Stimulated activated CD8-positive, alpha-beta memory T cell treated with anti-CD3 and anti-CD28 coated beads, Interleukin-4, amount 100 ng/mL, for 48 hours (primary cell): ENCODE measurements at regions not wholly inside any gene's neighbourhood (a gene's known extent, or its start where the extent isn't known, plus 50 kb on each side); places are given as distances from the start of the nearest gene placed in this dataset.
"Not testable (repeated sequence)": the region's sequence is repeated elsewhere in the genome, so short reads cannot be mapped to it uniquely, and the experiment has no call there.

Experiments
- DNase-seq: peaks from one replicate; pipeline ENCODE4 v3.0.0-alpha.2; 2020

GRCh38 chr1:173344034-173344743, 132.9 kb upstream of the PRDX6 start:
- DNase-seq, result no peak

GRCh38 chr1:173347282-173347818, 129.8 kb upstream of the PRDX6 start:
- no peak for DNase-seq

DNA sequence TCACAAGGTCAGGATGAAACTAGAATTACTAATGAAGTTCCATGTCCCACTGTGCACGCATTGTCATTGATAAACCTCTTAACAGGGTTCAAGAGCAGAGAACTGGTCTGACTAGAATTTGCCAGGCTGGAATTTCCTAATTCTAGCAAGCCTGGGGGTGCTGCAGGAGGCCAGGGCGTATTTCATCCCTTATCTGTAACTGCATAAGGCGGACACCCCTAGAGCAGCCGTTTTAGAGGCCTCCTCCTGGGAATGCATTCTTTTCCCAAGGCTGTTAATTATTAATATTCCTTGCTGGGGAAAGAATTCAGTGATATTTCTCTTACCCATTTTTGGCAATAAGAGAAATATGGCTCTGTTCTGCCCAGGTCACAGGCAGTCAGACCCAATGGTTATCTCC, 124.5 kb upstream of the PRDX6 start:
- DNase-seq, result not testable (repeated sequence)

- no peak for DNase-seq
These were observed 123.8 kb upstream of the PRDX6 start for GRCh38 chr1:173353350-173353749.

- no peak for DNase-seq
These were observed 122.2 kb upstream of the PRDX6 start for GRCh38 chr1:173354937-173355280.

DNA sequence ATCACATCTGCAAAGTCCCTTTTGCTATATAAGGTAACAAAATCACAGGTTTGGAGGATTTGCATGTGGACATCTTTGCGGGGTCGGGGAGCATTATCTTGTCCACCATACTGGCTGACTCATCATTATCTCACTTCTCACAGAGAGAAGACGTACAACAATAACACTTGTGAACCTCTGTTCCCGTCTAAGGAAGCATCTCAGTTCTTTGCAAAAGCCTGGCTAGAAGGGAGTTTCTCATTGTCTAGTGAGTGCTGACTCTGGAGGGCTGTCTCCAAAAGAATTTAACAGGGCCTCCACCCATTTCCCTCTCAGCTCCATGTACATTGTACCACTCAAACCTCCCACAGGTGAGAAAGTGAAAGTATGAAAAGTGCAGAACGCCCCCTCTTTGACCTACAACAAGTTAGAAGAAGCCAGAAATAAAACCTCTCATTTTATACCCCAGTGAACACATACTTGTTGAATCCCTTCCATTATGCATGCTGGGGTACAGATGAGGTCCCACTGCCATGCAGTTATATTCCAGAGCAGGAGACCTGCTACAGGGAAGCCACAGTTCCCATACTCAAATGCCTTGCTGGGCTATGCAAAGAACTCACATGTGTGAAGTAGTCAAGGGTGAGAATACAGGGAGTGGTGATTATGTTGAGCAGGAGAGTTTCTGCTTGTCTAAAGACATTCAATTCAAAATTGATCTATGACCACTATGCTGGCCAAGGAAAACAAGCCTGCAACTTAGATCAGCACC, 121.7 kb upstream of the PRDX6 start:
- DNase-seq, result no peak

- no peak for DNase-seq
These were observed 120.9 kb upstream of the PRDX6 start for GRCh38 chr1:173356191-173356762.

GRCh38 chr1:173360487-173361063, 116.6 kb upstream of the PRDX6 start:
- no peak for DNase-seq

- no peak for DNase-seq
These were observed 114.6 kb upstream of the PRDX6 start for GRCh38 chr1:173362543-173362942.

DNA sequence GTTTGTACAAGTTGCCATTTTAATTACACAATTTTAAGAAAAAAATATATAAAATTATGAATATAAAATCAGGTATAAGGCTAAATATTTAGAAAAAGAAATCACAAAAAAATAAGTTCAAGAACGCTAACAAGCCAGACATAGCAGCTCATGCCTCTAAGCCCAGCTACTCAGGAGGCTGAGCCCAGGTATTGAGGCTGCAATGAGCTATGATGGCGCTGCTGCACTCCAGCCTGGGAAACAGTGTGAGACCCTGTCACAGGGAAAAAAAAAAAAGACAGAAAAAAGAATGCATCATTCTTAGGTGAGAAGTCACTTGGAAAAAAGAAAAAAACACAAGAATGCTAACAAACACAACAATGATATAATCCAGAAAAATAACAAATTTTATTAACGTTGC, 112.3 kb upstream of the PRDX6 start:
- DNase-seq, result no peak

- no peak for DNase-seq
These were observed 111.8 kb upstream of the PRDX6 start for GRCh38 chr1:173365341-173365740.

DNA sequence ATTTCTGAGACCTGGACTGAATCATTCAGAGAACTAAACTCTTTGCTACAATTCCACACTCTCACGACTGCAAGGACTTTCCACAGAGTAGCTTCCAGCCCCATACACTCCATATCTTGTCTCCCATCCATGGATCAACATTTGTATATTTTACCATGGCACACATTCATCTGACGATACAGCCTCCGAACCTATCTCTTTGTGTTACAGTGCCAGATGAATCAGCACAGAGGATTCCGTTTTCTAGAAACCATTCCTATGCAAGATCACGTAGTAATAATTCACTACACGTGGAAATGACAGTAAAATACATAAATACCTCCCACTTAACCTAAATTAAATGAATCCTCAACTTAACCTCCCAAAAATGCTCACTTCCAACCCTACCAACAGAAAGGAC, 110.0 kb upstream of the PRDX6 start:
- DNase-seq, result no peak

GRCh38 chr1:173370586-173370985, 106.5 kb upstream of the PRDX6 start:
- not testable (repeated sequence) for DNase-seq

DNA sequence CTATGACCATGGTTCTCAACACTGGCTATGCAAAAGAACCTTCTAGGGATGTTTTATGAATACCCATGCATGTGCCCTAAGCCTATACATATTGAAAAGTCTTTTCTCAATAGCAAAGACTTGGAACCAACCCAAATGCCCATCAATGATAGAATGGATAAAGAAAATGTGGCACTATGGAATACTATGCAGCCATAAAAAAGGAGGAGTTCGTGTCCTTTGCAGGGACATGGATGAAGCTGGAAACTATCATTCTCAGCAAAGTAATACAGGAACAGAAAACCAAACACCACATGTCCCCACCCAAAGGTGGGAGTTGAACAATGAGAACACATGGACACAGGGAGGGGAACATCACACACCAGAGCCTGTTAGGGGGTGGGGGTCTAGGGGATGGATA, 101.1 kb upstream of the PRDX6 start:
- DNase-seq, result not testable (repeated sequence)

GRCh38 chr1:173377266-173377665, 99.9 kb upstream of the PRDX6 start:
- DNase-seq, result no peak

DNA sequence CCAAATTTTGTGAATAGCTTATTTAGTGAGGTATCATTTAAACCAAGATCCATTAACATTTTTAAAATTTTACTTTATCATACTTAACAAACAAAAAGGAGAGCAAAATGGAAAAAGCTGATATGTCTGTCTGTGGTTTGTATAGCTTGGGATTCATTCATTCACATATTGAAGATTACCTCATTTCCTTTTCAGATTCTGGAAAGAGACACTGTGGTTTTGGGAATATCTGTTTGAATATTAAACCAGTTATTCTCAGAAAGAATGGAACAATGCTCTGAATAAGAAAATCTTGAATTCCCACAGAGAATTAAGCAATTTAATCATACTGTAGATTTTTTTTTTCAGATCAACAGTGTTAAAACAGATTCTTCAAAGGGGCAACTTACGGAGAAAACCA, 93.8 kb upstream of the PRDX6 start:
- DNase-seq, result no peak

DNA sequence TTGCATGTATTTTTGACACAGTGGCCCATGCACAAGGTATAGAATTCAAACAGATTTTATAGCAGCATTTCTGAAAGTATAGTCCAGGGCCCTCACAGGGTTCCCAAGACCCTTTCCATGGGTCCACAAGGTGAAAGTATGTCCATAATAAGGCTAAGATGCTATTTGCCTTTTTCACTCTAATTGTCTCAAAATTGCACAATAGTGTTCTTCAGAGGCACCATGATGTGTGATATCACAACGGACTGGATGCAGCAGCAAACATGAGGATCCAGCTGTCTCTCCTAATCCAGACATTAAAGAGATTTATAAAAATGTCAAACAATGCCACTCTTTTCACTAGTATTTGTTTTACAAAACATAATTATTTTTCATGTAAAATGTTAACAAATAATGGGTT, 88.8 kb upstream of the PRDX6 start:
- no peak for DNase-seq

DNA sequence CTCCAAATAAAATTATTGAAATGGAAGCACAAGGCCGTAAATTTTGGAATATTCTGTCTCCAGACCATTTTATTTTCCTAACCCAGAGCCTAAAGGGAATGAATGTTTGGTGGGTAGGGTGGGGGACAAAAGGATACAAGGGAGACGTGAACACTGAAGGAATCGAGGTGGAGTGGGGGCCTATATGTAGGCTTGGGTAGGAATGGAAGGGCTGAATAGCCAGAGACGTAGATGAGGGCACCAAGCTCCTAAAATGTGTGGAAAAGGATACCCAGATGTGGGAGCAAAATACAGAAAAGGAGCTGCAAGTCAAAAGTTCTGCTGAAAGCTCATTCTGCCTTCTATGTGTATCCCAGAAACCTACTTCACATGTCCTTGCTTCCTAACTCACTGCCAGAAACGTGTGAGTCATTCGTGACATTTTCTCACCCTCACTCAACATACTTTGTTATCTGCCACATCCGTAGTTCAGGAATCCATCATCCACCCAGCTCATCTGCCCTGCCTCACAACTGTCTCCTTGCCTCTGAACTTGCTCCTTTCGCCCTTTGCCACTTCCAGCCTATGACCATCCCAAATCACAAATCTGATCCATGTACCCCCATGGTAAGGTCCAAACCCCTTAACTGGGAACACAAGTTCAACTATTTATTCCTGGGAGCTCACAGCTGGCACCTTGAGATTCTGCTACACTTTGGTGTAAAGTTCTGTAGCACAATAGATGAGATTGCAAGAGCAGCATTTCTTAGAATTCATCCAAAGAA, 84.1 kb upstream of the PRDX6 start:
- no peak for DNase-seq

- DNase-seq, result no peak
These were observed 83.5 kb upstream of the PRDX6 start for GRCh38 chr1:173393659-173394000.

DNA sequence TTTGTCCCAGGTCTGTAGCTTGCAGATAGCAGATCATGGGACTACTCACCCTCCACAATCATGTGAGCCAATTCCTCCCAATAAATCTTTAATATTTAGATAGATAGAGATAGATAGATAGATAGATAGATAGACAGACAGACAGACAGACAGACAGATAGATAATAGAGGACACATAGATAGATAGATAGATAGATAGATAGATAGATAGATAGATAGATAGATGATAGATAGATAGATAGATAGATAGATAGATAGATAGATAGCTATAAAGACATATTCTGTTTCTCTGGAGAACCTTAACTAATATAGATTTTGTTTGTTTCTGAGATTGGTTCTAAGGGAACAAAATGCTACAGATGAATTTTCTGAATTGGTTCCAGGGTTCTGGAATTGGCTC, 82.3 kb upstream of the PRDX6 start:
- not testable (repeated sequence) for DNase-seq

DNA sequence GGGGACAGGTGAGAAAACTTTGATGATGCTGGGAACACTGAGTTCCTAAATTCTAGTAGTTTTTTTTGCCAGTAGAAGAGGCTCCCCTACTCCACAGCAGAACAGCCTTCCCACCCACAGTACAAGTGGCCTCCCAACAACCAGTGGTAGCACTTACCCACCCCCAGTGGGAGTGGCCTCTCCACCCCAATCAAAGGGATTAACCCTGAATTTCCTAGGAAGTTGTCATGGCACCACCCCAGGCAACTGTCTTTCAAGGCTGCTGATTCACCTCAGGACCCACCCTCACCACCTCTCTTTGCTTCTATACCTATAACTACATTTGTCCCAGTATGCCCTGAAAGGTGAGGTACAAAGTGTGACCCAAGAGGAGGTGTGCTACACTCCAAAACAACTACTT, 81.4 kb upstream of the PRDX6 start:
- DNase-seq, result no peak

DNA sequence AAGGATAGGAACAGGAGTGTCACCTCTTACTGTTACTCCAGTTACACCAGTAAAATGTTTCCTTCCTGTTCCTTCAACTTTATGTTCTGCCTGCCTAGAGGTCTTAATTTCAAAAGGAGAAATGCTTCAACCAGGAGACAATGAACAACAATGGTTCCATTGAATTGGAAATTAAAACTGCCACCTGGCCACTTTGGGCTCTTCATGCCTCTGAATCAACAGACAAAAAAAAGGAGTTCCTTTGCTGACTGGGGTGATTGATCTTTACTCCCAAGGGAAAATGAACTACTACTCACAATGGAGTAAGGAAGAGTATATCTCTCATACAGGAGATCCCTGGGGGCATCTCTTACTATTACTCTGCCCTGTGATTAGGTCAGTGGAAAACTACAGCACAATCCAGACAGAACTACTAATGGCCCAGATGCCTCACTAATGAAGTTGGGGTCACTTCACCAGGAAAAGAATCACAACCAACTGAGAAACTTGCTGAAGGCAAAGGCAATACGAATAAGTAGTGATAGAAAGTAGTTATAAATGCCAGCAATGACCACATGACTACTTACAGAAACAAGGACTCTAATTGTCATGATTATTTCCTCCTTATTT, 76.6 kb upstream of the PRDX6 start:
- DNase-seq, result no peak

- no peak for DNase-seq
These were observed 73.1 kb upstream of the PRDX6 start for GRCh38 chr1:173403996-173404395.
